Panc1 (cell line): ENCODE measurements at regions not wholly inside any gene's neighbourhood (a gene's known extent, or its start where the extent isn't known, plus 50 kb on each side); places are given as distances from the start of the nearest gene placed in this dataset.

Experiments used
- ATAC-seq: fragments of 200-7000 bp; cut with Tn5 transposase; 2 replicates; pipeline ENCODE4 v1.9.1; 2020; ENCODE audit warnings: mild to moderate bottlenecking, moderate library complexity
- BruUV-seq: library from RNA; stranded (reverse); fragments of 400-500 nt; replicated peaks from 2 replicates; lab custom pipeline; 2021; lab: Mats Ljungman, UMichigan
- CTCF ChIA-PET: fragments of 300-600 bp; sonication (Branson Sonifier 250); formaldehyde crosslinking; loops from one replicate; lab custom pipeline; 2022; ENCODE audit warnings: antibody characterized with exemption; lab: Charles Lee
- POLR2A ChIA-PET: fragments of 300-600 bp; sonication (Branson Sonifier 250); formaldehyde crosslinking; loops from one replicate; lab custom pipeline; 2022; ENCODE audit warnings: antibody characterized with exemption; lab: Charles Lee
- DNase-seq: peaks from one replicate; pipeline ENCODE4 v3.0.0-alpha.2; 2010; ENCODE audit warnings: low read depth, low spot score
- H3K27ac ChIP-seq: 2 replicates; pipeline ENCODE4 v1.5.1; 2011; ENCODE audit warnings: mild to moderate bottlenecking, low read length, inconsistent platforms
- H3K27me3 ChIP-seq: fragments of 200-500 bp; sonication (Bioruptor generic); 2 replicates; pipeline ENCODE4 v1.6.0; 2014; ENCODE audit warnings: low read length, inconsistent platforms; ENCODE audit not compliant: control insufficient read depth, insufficient read depth
- H3K36me3 ChIP-seq: fragments of 200-500 bp; sonication (Bioruptor generic); 2 replicates; pipeline ENCODE4 v1.5.1; 2014; ENCODE audit warnings: inconsistent platforms, mild to moderate bottlenecking, low read length, moderate library complexity; ENCODE audit not compliant: control insufficient read depth, insufficient read depth
- H3K4me1 ChIP-seq: 2 replicates; pipeline ENCODE4 v1.5.1; 2011; ENCODE audit warnings: inconsistent platforms, mild to moderate bottlenecking, low read length, moderate library complexity; ENCODE audit not compliant: control insufficient read depth, insufficient read depth
- H3K4me3 ChIP-seq, 2 experiments: 2 replicates each; pipeline ENCODE4 v1.5.1; 2011 to 2012; ENCODE audit warnings: low read depth in 2 of 2, low read length in 2 of 2, mild to moderate bottlenecking in 2 of 2, inconsistent platforms in 1 of 2, moderate library complexity in 1 of 2
- H3K9me3 ChIP-seq: fragments of 200-500 bp; sonication (Bioruptor generic); 2 replicates; pipeline ENCODE4 v1.5.1; 2014; ENCODE audit warnings: low read depth, mild to moderate bottlenecking, inconsistent platforms, low read length, moderate library complexity; ENCODE audit not compliant: control insufficient read depth, insufficient read depth
- POLR2AphosphoS5 ChIP-seq: IDR thresholded peaks from 2 replicates; pipeline ENCODE4 v1.6.1; 2012; ENCODE audit warnings: mild to moderate bottlenecking, low read depth, low read length, moderate library complexity
- SIN3A ChIP-seq: IDR thresholded peaks from 2 replicates; pipeline ENCODE4 v1.6.1; 2012; ENCODE audit warnings: low read depth, mild to moderate bottlenecking, low read length, moderate library complexity, borderline replicate concordance; ENCODE audit not compliant: insufficient read depth
- TCF7L2 ChIP-seq: IDR thresholded peaks from 2 replicates; pipeline ENCODE4 v1.6.1; 2011; ENCODE audit warnings: mild to moderate bottlenecking, low read depth, low read length, inconsistent platforms
- in situ Hi-C: cut with HindIII; loops from 2 replicates; pipeline ENCODE4 v1.10.0; 2016; ENCODE audit warnings: low sequenced_read_pairs, low pct_unique_long_range_greater_than_20kb
- intact Hi-C: fragments of 100-400 bp; cut with micrococcal nuclease; formaldehyde crosslinking; loops from one replicate; pipeline ENCODE4 v1.10.0; 2022; ENCODE audit not compliant: unreplicated experiment
- TF ChIP-seq, protein P1 (sequence below): fragments of 450-650 bp; IDR thresholded peaks from 2 replicates; pipeline ENCODE4 v1.5.1; 2017; ENCODE audit warnings: mild to moderate bottlenecking
- TF ChIP-seq, protein P2 (sequence below), 2 experiments: IDR thresholded peaks; 2 replicates each; pipeline ENCODE4 v1.6.1; 2011 to 2012; ENCODE audit warnings: low read depth in 2 of 2, control low read depth in 1 of 2, low read length in 1 of 2, mild to moderate bottlenecking in 1 of 2, moderate library complexity in 1 of 2; ENCODE audit not compliant: insufficient read depth in 1 of 2

DNA sequence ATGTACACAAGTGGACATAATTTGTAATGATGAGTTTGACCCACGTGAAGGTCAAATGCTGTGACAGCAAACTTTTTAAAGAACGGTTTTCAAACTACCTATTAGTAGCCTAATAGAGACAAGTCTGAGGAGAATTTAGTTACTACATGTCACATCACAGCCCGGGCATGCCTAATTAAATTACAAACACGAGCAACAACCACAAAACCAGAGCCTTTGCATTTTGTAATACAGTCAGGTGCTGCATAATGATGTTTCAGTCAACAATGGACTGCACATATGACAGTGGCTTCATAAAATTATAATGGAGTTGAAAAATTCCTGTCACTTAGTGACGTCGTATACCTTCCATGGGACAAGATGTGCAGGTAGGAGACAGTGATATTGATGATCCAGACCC lies 274.5 kb downstream of the DACT1 start:
- no peak overlapping the region for H3K27ac ChIP-seq
- H3K36me3 ChIP-seq = no peaks in the 10 kb centered on the region
- H3K4me3 ChIP-seq = no peak overlapping the region
- intact Hi-C loops = no loop called here
- BruUV-seq = no TSS peak
- POLR2A ChIA-PET = no interaction called here
- in situ Hi-C loops = no loop called here
- DNase-seq = no peak
- H3K4me1 ChIP-seq = no peaks in the 10 kb centered on the region
- CTCF ChIA-PET = no interaction called here
- TF ChIP-seq POLR2AphosphoS5 (no peak), TCF7L2 (no peak), SIN3A (no peak)
- TF ChIP-seq, protein P1, sequence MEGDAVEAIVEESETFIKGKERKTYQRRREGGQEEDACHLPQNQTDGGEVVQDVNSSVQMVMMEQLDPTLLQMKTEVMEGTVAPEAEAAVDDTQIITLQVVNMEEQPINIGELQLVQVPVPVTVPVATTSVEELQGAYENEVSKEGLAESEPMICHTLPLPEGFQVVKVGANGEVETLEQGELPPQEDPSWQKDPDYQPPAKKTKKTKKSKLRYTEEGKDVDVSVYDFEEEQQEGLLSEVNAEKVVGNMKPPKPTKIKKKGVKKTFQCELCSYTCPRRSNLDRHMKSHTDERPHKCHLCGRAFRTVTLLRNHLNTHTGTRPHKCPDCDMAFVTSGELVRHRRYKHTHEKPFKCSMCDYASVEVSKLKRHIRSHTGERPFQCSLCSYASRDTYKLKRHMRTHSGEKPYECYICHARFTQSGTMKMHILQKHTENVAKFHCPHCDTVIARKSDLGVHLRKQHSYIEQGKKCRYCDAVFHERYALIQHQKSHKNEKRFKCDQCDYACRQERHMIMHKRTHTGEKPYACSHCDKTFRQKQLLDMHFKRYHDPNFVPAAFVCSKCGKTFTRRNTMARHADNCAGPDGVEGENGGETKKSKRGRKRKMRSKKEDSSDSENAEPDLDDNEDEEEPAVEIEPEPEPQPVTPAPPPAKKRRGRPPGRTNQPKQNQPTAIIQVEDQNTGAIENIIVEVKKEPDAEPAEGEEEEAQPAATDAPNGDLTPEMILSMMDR = no peak
- TF ChIP-seq, protein P2, sequence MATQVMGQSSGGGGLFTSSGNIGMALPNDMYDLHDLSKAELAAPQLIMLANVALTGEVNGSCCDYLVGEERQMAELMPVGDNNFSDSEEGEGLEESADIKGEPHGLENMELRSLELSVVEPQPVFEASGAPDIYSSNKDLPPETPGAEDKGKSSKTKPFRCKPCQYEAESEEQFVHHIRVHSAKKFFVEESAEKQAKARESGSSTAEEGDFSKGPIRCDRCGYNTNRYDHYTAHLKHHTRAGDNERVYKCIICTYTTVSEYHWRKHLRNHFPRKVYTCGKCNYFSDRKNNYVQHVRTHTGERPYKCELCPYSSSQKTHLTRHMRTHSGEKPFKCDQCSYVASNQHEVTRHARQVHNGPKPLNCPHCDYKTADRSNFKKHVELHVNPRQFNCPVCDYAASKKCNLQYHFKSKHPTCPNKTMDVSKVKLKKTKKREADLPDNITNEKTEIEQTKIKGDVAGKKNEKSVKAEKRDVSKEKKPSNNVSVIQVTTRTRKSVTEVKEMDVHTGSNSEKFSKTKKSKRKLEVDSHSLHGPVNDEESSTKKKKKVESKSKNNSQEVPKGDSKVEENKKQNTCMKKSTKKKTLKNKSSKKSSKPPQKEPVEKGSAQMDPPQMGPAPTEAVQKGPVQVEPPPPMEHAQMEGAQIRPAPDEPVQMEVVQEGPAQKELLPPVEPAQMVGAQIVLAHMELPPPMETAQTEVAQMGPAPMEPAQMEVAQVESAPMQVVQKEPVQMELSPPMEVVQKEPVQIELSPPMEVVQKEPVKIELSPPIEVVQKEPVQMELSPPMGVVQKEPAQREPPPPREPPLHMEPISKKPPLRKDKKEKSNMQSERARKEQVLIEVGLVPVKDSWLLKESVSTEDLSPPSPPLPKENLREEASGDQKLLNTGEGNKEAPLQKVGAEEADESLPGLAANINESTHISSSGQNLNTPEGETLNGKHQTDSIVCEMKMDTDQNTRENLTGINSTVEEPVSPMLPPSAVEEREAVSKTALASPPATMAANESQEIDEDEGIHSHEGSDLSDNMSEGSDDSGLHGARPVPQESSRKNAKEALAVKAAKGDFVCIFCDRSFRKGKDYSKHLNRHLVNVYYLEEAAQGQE (IDR thresholded peaks at IDR 0.05; ENCODE audit: insufficient read depth in 1 of 2, low read depth in 2 of 2, low read length in 1 of 2) = no peak
- H3K9me3 ChIP-seq = no peaks in the 10 kb centered on the region
- H3K27me3 ChIP-seq = no peaks in the 10 kb centered on the region
- no peak for ATAC-seq

DNA sequence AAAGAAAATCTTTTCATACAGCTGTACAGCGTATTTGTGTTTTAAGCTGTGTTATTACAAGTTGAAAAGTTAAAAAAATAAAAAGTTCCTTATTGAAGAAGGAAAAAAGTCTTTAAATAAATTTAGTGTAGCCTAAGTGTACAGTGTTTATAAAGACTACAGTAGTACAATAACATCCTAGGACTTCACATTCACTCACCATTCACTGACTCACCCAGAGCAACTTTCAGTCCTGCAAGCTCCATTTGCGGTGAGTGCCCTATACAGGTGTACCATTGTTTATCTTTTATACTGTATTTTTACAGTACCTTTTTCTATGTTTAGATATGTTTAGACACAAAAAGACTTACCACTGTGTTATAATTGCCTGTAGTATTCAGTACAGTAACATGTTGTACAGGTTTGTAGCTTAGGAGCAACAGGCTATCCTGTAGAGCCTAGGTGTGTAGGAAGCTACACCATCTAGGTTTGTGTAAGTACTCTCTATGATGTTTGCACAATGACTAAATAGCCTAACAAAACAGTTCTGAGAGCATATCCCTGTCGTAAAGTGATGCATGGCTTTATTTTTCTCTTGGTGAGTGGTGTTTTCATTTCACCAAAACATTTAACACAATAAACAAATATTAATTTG lies 275.2 kb downstream of the DACT1 start:
- POLR2A ChIA-PET = no interaction called here
- in situ Hi-C loops (no loop called here), intact Hi-C loops (no loop called here)
- Histone ChIP-seq H3K27ac (no peak overlapping the region), H3K9me3 (no peaks in the 10 kb centered on the region), H3K27me3 (no peaks in the 10 kb centered on the region), H3K4me3 (no peak overlapping the region), H3K36me3 (no peaks in the 10 kb centered on the region), H3K4me1 (no peaks in the 10 kb centered on the region)
- no peak for ATAC-seq
- DNase-seq = no peak
- CTCF ChIA-PET = no interaction called here
- TF ChIP-seq POLR2AphosphoS5 = no peak
- TF ChIP-seq, protein P2 (IDR thresholded peaks at IDR 0.05; ENCODE audit: insufficient read depth in 1 of 2, low read depth in 2 of 2, low read length in 1 of 2) = no peak
- TF ChIP-seq TCF7L2 = no peak
- TF ChIP-seq SIN3A = no peak
- TF ChIP-seq, protein P1 = no peak
- BruUV-seq = no TSS peak
